Caco-2 (cell line): ENCODE measurements at regions not wholly inside any gene's neighbourhood (a gene's known extent, or its start where the extent isn't known, plus 50 kb on each side); places are given as distances from the start of the nearest gene placed in this dataset.

Experiments used
- BruUV-seq: library from RNA; stranded (reverse); fragments of 400-500 nt; replicated peaks from 2 replicates; lab custom pipeline; 2021; lab: Mats Ljungman, UMichigan
- CTCF ChIA-PET: fragments of 300-600 bp; sonication (Branson Sonifier 250); formaldehyde crosslinking; loops from one replicate; lab custom pipeline; 2022; ENCODE audit warnings: antibody characterized with exemption; lab: Charles Lee
- POLR2A ChIA-PET: fragments of 300-600 bp; sonication (Branson Sonifier 250); formaldehyde crosslinking; loops from one replicate; lab custom pipeline; 2022; ENCODE audit warnings: antibody characterized with exemption; lab: Charles Lee
- DNase-seq, 2 experiments: peaks; one replicate each; pipeline versions ENCODE4 v3.0.0 to v3.0.0-alpha.2; 2020 to 2022
- H3K27me3 ChIP-seq: replicated peaks from 2 replicates; pipeline ENCODE4 v1.6.0; 2011; ENCODE audit warnings: low read length; ENCODE audit not compliant: control insufficient read depth, insufficient read depth
- H3K36me3 ChIP-seq: 2 replicates; pipeline ENCODE4 v1.5.1; 2011; ENCODE audit warnings: low read length; ENCODE audit not compliant: control insufficient read depth, insufficient read depth
- H3K4me1 ChIP-seq: fragments of 250-450 bp; sonication (Bioruptor Pico); 2 replicates; pipeline ENCODE4 v1.5.1; 2020; ENCODE audit warnings: mild to moderate bottlenecking
- H3K4me3 ChIP-seq: 2 replicates; pipeline ENCODE4 v1.5.1; 2011; ENCODE audit warnings: low read depth, mild to moderate bottlenecking, control low read depth, low read length
- H3K9me3 ChIP-seq: fragments of 250-450 bp; sonication (Bioruptor Pico); 2 replicates; pipeline ENCODE4 v1.5.1; 2020; ENCODE audit warnings: mild to moderate bottlenecking, moderate library complexity
- H3K27ac Mint-ChIP-seq: one replicate; pipeline ENCODE4 v1.8.0; 2022; ENCODE audit warnings: mixed read lengths; ENCODE audit not compliant: unreplicated experiment
- H3K27me3 Mint-ChIP-seq: one replicate; pipeline ENCODE4 v1.8.0; 2022; ENCODE audit warnings: mixed read lengths; ENCODE audit not compliant: insufficient read depth, unreplicated experiment
- H3K36me3 Mint-ChIP-seq: one replicate; pipeline ENCODE4 v1.8.0; 2022; ENCODE audit warnings: mild to moderate bottlenecking, mixed read lengths; ENCODE audit not compliant: insufficient read depth, unreplicated experiment
- H3K4me1 Mint-ChIP-seq: one replicate; pipeline ENCODE4 v1.8.0; 2022; ENCODE audit warnings: low read depth, mixed read lengths; ENCODE audit not compliant: unreplicated experiment
- H3K4me3 Mint-ChIP-seq: one replicate; pipeline ENCODE4 v1.8.0; 2022; ENCODE audit warnings: mild to moderate bottlenecking, moderate library complexity, mixed read lengths; ENCODE audit not compliant: unreplicated experiment
- H3K9me3 Mint-ChIP-seq: one replicate; pipeline ENCODE4 v1.8.0; 2022; ENCODE audit warnings: mixed read lengths; ENCODE audit not compliant: unreplicated experiment
- intact Hi-C: fragments of 100-400 bp; cut with micrococcal nuclease; formaldehyde crosslinking; loops from one replicate; pipeline ENCODE4 v1.10.0; 2022; ENCODE audit not compliant: unreplicated experiment
- TF ChIP-seq, protein P1 (sequence below), 2 experiments: fragments of 200-600 bp in 1 of 2; IDR thresholded peaks; 1 replicate in 1 of 2; 2 replicates in 1 of 2; pipeline versions ENCODE4 v1.5.1 to v1.8.0; 2011 to 2022; ENCODE audit warnings: antibody characterized with exemption in 1 of 2, control low read depth in 1 of 2, inconsistent platforms in 1 of 2, low read depth in 1 of 2, low read length in 1 of 2, mild to moderate bottlenecking in 1 of 2, moderate library complexity in 1 of 2; ENCODE audit not compliant: insufficient read depth in 1 of 2, severe bottlenecking in 1 of 2, unreplicated experiment in 1 of 2

DNA sequence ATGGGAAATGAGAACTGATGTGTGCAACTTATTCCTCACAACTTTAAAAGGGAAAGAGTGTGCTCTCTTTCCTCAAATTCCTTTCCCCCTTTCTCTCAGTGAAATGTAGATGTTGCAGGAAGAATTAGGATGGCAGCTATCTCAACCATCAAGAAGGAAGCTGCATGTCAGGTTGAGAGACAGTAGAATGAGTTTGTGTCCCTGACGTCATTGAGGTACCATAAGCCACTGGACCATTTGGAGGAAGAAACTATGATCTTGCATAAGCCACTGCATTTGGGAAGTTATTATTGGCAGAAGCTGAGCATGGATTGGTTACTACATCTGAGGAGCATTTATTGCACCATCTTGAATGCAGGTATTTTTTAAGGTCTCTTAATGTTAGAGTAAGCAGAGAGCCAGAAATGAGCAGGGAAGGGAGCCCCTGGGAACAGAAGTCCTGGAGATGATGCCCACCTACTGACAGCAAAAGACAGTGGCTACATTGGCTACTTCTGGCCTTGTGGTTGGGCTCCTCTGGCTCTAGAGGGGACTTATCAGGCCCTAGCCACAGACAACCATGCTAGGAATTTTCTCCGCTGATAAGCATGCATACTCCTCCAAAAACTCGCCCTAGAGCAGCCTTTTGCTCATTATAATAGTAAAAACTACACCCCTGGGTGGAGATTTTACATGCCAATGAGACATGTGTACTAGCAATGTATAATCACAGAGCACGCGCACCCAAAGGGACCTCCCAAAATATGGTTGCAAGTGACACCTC is 249.0 kb upstream of the SALL1 start:
- no TSS peak for BruUV-seq
- Mint-ChIP-seq H3K9me3 (peaks cover 39% of the 10 kb centered on the region), H3K4me1 (peaks cover 14% of the 10 kb centered on the region), H3K4me3 (no peak overlapping the region), H3K27ac (no peak overlapping the region), H3K27me3 (no peaks in the 10 kb centered on the region), H3K36me3 (no peaks in the 10 kb centered on the region)
- intact Hi-C loops = no loop called here
- no peak for DNase-seq
- Histone ChIP-seq H3K4me3 (no peak overlapping the region), H3K27me3 (no peaks in the 10 kb centered on the region), H3K36me3 (no peaks in the 10 kb centered on the region), H3K4me1 (peaks cover 20% of the 10 kb centered on the region), H3K9me3 (no peaks in the 10 kb centered on the region)
- ChIA-PET CTCF (no interaction called here), POLR2A (interaction anchor here (0.6 kb wide), 1 partner anchor 585 kb away, joined by 3 read pairs; no protein-coding TSS in a partner anchor)
- TF ChIP-seq, protein P1, sequence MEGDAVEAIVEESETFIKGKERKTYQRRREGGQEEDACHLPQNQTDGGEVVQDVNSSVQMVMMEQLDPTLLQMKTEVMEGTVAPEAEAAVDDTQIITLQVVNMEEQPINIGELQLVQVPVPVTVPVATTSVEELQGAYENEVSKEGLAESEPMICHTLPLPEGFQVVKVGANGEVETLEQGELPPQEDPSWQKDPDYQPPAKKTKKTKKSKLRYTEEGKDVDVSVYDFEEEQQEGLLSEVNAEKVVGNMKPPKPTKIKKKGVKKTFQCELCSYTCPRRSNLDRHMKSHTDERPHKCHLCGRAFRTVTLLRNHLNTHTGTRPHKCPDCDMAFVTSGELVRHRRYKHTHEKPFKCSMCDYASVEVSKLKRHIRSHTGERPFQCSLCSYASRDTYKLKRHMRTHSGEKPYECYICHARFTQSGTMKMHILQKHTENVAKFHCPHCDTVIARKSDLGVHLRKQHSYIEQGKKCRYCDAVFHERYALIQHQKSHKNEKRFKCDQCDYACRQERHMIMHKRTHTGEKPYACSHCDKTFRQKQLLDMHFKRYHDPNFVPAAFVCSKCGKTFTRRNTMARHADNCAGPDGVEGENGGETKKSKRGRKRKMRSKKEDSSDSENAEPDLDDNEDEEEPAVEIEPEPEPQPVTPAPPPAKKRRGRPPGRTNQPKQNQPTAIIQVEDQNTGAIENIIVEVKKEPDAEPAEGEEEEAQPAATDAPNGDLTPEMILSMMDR (IDR thresholded peaks at IDR 0.05; ENCODE audit: insufficient read depth in 1 of 2, low read depth in 1 of 2, low read length in 1 of 2, severe bottlenecking in 1 of 2, unreplicated experiment in 1 of 2) = no peak

DNA sequence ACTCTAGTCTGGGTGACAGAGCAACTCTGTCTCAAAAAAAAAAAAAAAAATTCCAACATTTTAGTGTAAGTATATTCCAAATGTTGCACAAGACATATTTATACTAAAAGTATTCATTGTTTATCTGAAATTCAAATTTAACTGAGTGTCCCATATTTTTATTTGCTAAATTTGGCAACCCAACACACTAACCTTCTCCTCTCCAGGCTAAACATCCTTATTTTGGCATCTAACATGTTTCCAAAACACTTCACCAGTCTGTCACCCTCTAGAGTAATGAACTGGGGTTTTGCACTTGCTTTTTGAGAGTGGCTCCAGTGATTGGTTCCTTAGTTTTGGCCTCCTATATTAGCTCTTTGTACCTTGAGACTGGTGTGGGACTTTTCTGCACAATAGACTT is 243.4 kb upstream of the SALL1 start:
- Histone ChIP-seq H3K27me3 (no peaks in the 10 kb centered on the region), H3K4me3 (no peak overlapping the region), H3K9me3 (no peaks in the 10 kb centered on the region), H3K4me1 (no peaks in the 10 kb centered on the region), H3K36me3 (no peaks in the 10 kb centered on the region)
- H3K4me1 Mint-ChIP-seq = no peaks in the 10 kb centered on the region
- H3K9me3 Mint-ChIP-seq = no peaks in the 10 kb centered on the region
- peaks cover 2% of the 10 kb centered on the region for H3K27me3 Mint-ChIP-seq
- POLR2A ChIA-PET = no interaction called here
- DNase-seq = no peak
- CTCF ChIA-PET = no interaction called here
- intact Hi-C loops = no loop called here
- H3K4me3 Mint-ChIP-seq = no peak overlapping the region
- H3K36me3 Mint-ChIP-seq = no peaks in the 10 kb centered on the region
- no TSS peak for BruUV-seq
- TF ChIP-seq, protein P1 (IDR thresholded peaks at IDR 0.05; ENCODE audit: insufficient read depth in 1 of 2, low read depth in 1 of 2, low read length in 1 of 2, severe bottlenecking in 1 of 2, unreplicated experiment in 1 of 2) = no peak
- no peak overlapping the region for H3K27ac Mint-ChIP-seq

DNA sequence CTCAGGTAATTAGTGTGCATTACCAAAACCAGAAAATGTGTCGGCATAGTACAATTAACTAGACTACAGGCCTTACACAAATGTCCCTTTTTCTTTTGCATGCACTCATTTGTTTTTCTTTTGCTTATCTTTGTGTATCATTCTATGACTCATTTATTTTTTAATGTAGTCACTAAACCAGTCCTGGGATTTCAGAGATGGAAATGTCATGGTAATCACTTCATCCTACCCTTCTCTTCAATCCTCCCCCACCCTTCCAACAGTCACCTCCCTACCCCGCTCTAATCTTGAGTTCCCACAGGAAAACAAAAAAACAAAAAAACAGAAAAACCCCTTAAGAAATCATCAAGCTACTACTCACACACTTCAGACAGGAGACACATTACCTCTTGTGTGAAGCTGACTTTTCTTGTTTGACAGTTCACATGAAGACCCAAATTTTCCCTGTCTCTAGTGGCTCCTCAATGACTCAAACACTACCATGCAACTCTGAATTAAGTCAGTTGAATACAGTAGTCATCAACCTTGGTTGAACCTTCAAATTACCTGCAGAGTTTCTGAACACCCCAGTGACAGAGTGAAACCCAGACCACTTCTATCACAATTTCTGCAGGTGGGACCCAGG is 242.4 kb upstream of the SALL1 start:
- ChIA-PET POLR2A (no interaction called here), CTCF (no interaction called here)
- no TSS peak for BruUV-seq
- Mint-ChIP-seq H3K9me3 (no peaks in the 10 kb centered on the region), H3K36me3 (no peaks in the 10 kb centered on the region), H3K4me3 (no peak overlapping the region), H3K27me3 (peaks cover 2% of the 10 kb centered on the region), H3K27ac (no peak overlapping the region), H3K4me1 (no peaks in the 10 kb centered on the region)
- Histone ChIP-seq H3K27me3 (no peaks in the 10 kb centered on the region), H3K9me3 (no peaks in the 10 kb centered on the region), H3K4me1 (no peaks in the 10 kb centered on the region), H3K4me3 (no peak overlapping the region), H3K36me3 (no peaks in the 10 kb centered on the region)
- intact Hi-C loops = no loop called here
- TF ChIP-seq, protein P1 (IDR thresholded peaks at IDR 0.05; ENCODE audit: insufficient read depth in 1 of 2, low read depth in 1 of 2, low read length in 1 of 2, severe bottlenecking in 1 of 2, unreplicated experiment in 1 of 2) = no peak
- DNase-seq = no peak
